Liver (tissue), 8 donors: ENCODE measurements at regions not wholly inside any gene's neighbourhood (a gene's known extent, or its start where the extent isn't known, plus 50 kb on each side); places are given as distances from the start of the nearest gene placed in this dataset.

Experiments
- DNase-seq: peaks from one replicate; pipeline ENCODE4 v3.0.0-alpha.2; 2017; ENCODE audit warnings: low spot score
- H3K27ac ChIP-seq, 2 donors: one replicate each; pipeline ENCODE4 v1.7.0; 2013; ENCODE audit warnings: inconsistent platforms in 2 of 2, low read length in 2 of 2, control low read depth in 1 of 2, low read depth in 1 of 2, mild to moderate bottlenecking in 1 of 2
- H3K27me3 ChIP-seq, 4 donors: one replicate each; pipeline versions ENCODE4 v1.6.1 to v1.7.0; 2013; ENCODE audit warnings: low read length in 3 of 4, inconsistent platforms in 1 of 4, mild to moderate bottlenecking in 1 of 4, moderate library complexity in 1 of 4; ENCODE audit not compliant: control insufficient read depth in 4 of 4, insufficient read depth in 4 of 4
- H3K36me3 ChIP-seq, 4 donors: one replicate each; pipeline versions ENCODE4 v1.6.1 to v1.7.0; 2013; ENCODE audit warnings: low read length in 3 of 4, mild to moderate bottlenecking in 3 of 4, low read depth in 1 of 4, moderate library complexity in 1 of 4; ENCODE audit not compliant: control insufficient read depth in 4 of 4, insufficient read depth in 3 of 4
- H3K4me1 ChIP-seq, 4 donors: one replicate each; pipeline versions ENCODE4 v1.6.1 to v1.7.0; 2013; ENCODE audit warnings: low read length in 3 of 4, mild to moderate bottlenecking in 3 of 4, moderate library complexity in 1 of 4; ENCODE audit not compliant: control insufficient read depth in 4 of 4, insufficient read depth in 4 of 4
- H3K4me3 ChIP-seq, 3 donors: one replicate each; pipeline versions ENCODE4 v1.6.1 to v1.7.0; 2013; ENCODE audit warnings: low read length in 3 of 3, control low read depth in 1 of 3, low read depth in 1 of 3, mild to moderate bottlenecking in 1 of 3
- H3K9ac ChIP-seq, 2 donors: one replicate each; pipeline ENCODE4 v1.7.0; 2013; ENCODE audit warnings: low read length in 2 of 2, mild to moderate bottlenecking in 2 of 2, moderate library complexity in 2 of 2, control low read depth in 1 of 2, low read depth in 1 of 2
- H3K9me3 ChIP-seq, 4 donors: one replicate each; pipeline versions ENCODE4 v1.6.1 to v1.7.0; 2013; ENCODE audit warnings: low read length in 3 of 4; ENCODE audit not compliant: control insufficient read depth in 4 of 4
- FOXA1 ChIP-seq: IDR thresholded peaks from 2 replicates; pipeline ENCODE4 v1.6.1; 2016; ENCODE audit warnings: antibody characterized with exemption
- FOXA2 ChIP-seq: IDR thresholded peaks from 2 replicates; pipeline ENCODE4 v1.6.1; 2016; ENCODE audit warnings: antibody characterized with exemption
- GABPA ChIP-seq, 2 donors: IDR thresholded peaks in 1 of 2; conservative IDR thresholded peaks in 1 of 2; 2 replicates each; pipeline ENCODE4 v1.6.1; 2016; ENCODE audit warnings: antibody characterized with exemption in 2 of 2, mild to moderate bottlenecking in 1 of 2, moderate library complexity in 1 of 2
- HNF4A ChIP-seq, 2 donors: conservative IDR thresholded peaks; 2 replicates each; pipeline ENCODE4 v1.6.1; 2016; ENCODE audit warnings: antibody characterized with exemption in 2 of 2, mild to moderate bottlenecking in 2 of 2
- HNF4G ChIP-seq: IDR thresholded peaks from 2 replicates; pipeline ENCODE4 v1.6.1; 2016; ENCODE audit warnings: antibody characterized with exemption
- JUND ChIP-seq, 2 donors: IDR thresholded peaks; 2 replicates each; pipeline ENCODE4 v1.6.1; 2016; ENCODE audit warnings: antibody characterized with exemption in 2 of 2
- NR2F2 ChIP-seq: IDR thresholded peaks from 2 replicates; pipeline ENCODE4 v1.6.1; 2016; ENCODE audit warnings: antibody characterized with exemption
- RAD21 ChIP-seq, 2 donors: IDR thresholded peaks; 2 replicates each; pipeline ENCODE4 v1.6.1; 2016; ENCODE audit warnings: antibody characterized with exemption in 2 of 2, mild to moderate bottlenecking in 2 of 2
- TAF1 ChIP-seq: conservative IDR thresholded peaks from 2 replicates; pipeline ENCODE4 v1.6.1; 2016; ENCODE audit warnings: antibody characterized with exemption, mild to moderate bottlenecking
- YY1 ChIP-seq: IDR thresholded peaks from 2 replicates; pipeline ENCODE4 v1.6.1; 2016; ENCODE audit warnings: antibody characterized with exemption, mild to moderate bottlenecking
- WGBS: extraction: QIAGEN DNeasy Blood & Tissue Kit; methylation state at CpG from one replicate; pipeline ENCODE4 v1.1.7; 2013; 5-methylcytosine and 5-hydroxymethylcytosine counted together
- TF ChIP-seq, protein P1 (sequence below): fragments of 150-350 bp; IDR thresholded peaks from 2 replicates; pipeline ENCODE4 v1.5.1; 2017; ENCODE audit warnings: improper control_type of control experiment, low read depth, low read length; ENCODE audit not compliant: missing input control
- TF ChIP-seq, protein P2 (sequence below): IDR thresholded peaks from 2 replicates; pipeline ENCODE4 v1.6.1; 2016; ENCODE audit warnings: antibody characterized with exemption
- TF ChIP-seq, protein P3 (sequence below): IDR thresholded peaks from 2 replicates; pipeline ENCODE4 v1.6.1; 2016; ENCODE audit warnings: antibody characterized with exemption
- donor health status: healthy.
- donor health status: healthy.
- donor health status: healthy.
- donor health status: healthy.
- donor health status: healthy.

DNA sequence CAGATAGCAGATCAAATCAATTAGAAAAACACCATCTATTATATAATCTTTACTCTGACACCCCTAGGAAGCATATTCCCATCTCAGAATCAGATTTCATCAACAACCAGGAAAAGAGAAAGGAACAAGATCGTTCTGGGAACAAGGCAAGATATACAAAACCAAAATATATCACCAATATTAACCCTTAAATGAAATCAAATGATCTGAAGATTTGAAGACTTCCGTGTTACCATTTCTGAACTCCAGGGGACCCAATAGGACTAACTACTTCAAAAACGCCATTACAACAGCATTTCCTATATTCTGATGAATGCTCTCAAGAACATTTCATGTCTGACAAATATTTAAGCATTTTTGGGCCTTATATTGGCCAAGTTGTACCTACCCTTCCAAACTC, 624.2 kb upstream of the ZFHX3 start (continued):
- TF ChIP-seq, protein P1, sequence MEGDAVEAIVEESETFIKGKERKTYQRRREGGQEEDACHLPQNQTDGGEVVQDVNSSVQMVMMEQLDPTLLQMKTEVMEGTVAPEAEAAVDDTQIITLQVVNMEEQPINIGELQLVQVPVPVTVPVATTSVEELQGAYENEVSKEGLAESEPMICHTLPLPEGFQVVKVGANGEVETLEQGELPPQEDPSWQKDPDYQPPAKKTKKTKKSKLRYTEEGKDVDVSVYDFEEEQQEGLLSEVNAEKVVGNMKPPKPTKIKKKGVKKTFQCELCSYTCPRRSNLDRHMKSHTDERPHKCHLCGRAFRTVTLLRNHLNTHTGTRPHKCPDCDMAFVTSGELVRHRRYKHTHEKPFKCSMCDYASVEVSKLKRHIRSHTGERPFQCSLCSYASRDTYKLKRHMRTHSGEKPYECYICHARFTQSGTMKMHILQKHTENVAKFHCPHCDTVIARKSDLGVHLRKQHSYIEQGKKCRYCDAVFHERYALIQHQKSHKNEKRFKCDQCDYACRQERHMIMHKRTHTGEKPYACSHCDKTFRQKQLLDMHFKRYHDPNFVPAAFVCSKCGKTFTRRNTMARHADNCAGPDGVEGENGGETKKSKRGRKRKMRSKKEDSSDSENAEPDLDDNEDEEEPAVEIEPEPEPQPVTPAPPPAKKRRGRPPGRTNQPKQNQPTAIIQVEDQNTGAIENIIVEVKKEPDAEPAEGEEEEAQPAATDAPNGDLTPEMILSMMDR: no peak
- TF ChIP-seq YY1 (no peak), HNF4G (no peak), FOXA1 (no peak)

DNA sequence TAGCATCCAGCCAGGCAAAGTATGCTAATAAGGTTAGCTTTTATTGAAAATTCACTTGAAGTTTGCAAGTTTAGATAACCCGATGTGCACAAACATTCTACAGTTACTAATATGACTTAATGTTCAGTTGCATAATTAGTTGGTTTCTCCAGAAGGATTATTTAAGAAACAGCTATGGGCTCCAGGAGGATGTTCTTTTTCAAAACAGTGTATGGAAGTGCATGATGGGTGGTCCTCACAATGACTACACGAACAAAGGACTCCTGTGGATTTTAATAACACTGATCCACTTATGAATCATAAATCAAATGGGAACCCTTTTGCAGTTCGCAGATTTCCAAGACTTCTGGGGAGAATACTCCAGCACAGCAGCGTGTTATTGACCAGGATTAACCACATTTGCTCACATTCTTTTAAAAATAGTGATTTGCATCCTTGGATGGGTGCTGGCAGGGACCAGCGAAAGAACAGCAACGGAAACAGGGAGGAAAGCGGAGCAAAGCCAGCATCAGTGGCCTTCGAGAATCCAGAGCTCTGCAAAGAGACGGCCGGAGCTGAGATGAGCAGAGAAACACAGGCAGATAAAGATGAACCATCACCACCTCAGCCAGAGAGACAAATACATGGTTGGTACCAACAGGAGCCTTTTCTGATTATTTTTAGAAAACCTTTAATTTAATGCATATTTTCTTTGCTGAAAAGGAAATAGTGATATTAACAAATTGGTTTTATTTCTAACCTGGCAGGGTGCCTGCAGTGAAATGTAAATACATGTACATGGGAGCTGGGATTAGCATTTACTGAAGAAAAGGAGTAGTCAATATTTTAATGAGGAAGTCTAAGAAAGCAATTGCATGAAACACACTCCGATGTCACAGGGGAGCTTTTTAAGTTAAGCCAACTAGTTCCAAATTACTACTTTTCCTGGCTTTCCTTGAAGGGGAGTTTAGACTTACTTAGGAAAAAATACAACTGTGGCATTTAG, 623.2 kb upstream of the ZFHX3 start:
- peaks cover 0 to 7% (median under 1%) of the 10 kb centered on the region in 4 donors for H3K27me3 ChIP-seq
- H3K27ac ChIP-seq: no peak overlapping the region
- H3K4me3 ChIP-seq: no peak overlapping the region
- no peaks in the 10 kb centered on the region for H3K36me3 ChIP-seq
- H3K9me3 ChIP-seq: peaks cover 0 to 3% (median 0%) of the 10 kb centered on the region in 4 donors
- TF ChIP-seq RAD21 (IDR thresholded peaks at IDR 0.05) (no peak), HNF4G (no peak), JUND (IDR thresholded peaks at IDR 0.05) (no peak), FOXA1 (no peak), GABPA (IDR thresholded peaks at IDR 0.05 in 1 of 2, conservative IDR thresholded peaks at IDR 0.05 in 1 of 2) (no peak), TAF1 (no peak), NR2F2 (no peak), YY1 (no peak), HNF4A (conservative IDR thresholded peaks at IDR 0.05) (no peak)
- TF ChIP-seq, protein P2, sequence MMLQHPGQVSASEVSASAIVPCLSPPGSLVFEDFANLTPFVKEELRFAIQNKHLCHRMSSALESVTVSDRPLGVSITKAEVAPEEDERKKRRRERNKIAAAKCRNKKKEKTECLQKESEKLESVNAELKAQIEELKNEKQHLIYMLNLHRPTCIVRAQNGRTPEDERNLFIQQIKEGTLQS: no peak
- TF ChIP-seq, protein P1: no peak
- H3K9ac ChIP-seq: no peak overlapping the region
- no peak for DNase-seq
- H3K4me1 ChIP-seq: no peaks in the 10 kb centered on the region
- 41% methylated on average over 11 of the region's 11 CpGs for WGBS

DNA sequence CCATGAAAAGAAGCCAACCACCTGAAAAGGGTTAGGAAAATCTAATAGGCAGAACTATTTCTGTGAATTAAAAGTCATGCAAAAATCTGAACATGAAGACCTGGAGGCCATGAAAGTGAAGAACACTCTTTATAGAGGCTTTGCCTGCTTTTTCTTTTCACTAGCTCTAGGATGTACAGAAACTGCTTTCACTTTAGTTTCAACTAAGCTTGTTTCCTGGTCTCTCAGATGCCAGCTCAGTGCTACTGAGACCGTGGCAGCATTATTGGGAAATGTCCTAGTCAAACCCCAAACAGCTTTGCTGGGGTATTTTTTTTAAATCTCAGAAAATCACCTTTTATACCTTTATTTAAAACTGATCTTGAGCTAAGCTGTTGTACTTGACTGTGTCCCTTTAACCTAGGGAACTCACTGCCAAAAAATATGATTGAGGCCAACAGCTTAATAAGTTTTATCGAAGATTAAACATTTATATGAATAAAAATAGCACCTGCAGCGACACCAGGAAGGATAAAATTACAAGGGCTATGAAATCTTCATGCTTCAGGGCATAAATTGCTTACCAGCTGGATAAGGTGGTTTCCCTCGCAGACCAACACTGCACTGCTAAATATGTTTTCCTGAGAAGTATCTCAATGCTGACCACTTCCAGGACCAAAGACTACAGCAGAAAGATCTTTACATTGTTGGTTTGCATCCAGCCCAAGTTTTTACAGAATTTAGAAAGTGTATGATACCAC, 621.8 kb upstream of the ZFHX3 start:
- no peak overlapping the region for H3K4me3 ChIP-seq
- no peak for DNase-seq
- WGBS: 63% methylated on average over 4 of the region's 4 CpGs
- H3K4me1 ChIP-seq: no peaks in the 10 kb centered on the region
- no peak overlapping the region for H3K27ac ChIP-seq
- TF ChIP-seq JUND (IDR thresholded peaks at IDR 0.05) (no peak), FOXA2 (no peak), HNF4A (conservative IDR thresholded peaks at IDR 0.05) (no peak), YY1 (no peak), HNF4G (no peak)
- TF ChIP-seq, protein P3, sequence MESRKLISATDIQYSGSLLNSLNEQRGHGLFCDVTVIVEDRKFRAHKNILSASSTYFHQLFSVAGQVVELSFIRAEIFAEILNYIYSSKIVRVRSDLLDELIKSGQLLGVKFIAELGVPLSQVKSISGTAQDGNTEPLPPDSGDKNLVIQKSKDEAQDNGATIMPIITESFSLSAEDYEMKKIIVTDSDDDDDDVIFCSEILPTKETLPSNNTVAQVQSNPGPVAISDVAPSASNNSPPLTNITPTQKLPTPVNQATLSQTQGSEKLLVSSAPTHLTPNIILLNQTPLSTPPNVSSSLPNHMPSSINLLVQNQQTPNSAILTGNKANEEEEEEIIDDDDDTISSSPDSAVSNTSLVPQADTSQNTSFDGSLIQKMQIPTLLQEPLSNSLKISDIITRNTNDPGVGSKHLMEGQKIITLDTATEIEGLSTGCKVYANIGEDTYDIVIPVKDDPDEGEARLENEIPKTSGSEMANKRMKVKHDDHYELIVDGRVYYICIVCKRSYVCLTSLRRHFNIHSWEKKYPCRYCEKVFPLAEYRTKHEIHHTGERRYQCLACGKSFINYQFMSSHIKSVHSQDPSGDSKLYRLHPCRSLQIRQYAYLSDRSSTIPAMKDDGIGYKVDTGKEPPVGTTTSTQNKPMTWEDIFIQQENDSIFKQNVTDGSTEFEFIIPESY: no peak
- H3K27me3 ChIP-seq: peaks cover 0 to 4% (median under 1%) of the 10 kb centered on the region in 4 donors
- H3K36me3 ChIP-seq: no peaks in the 10 kb centered on the region
- H3K9me3 ChIP-seq: peaks cover 0 to 3% (median 0%) of the 10 kb centered on the region in 4 donors
- H3K9ac ChIP-seq: no peak overlapping the region
